SK-N-MC (cell line): ENCODE measurements at regions not wholly inside any gene's neighbourhood (a gene's known extent, or its start where the extent isn't known, plus 50 kb on each side); places are given as distances from the start of the nearest gene placed in this dataset.

Experiments
- DNase-seq: peaks from one replicate; pipeline ENCODE4 v3.0.0-alpha.2; 2011; ENCODE audit warnings: low read depth, low spot score
- H3K27ac ChIP-seq: fragments of 200-600 bp; sonication (generic); 2 replicates; pipeline ENCODE4 v1.5.1; 2016; ENCODE audit warnings: mixed run types
- H3K36me3 ChIP-seq: fragments of 200-600 bp; sonication (generic); 2 replicates; pipeline ENCODE4 v1.6.1; 2017; ENCODE audit warnings: antibody characterized with exemption, low read length, mixed read lengths; ENCODE audit not compliant: insufficient read depth
- H3K4me3 ChIP-seq: fragments of 200-600 bp; sonication (generic); 2 replicates; pipeline ENCODE4 v1.5.1; 2016
- H3K9ac ChIP-seq: fragments of 200-600 bp; sonication (generic); 2 replicates; pipeline ENCODE4 v1.8.0; 2017; ENCODE audit warnings: mixed run types, mixed read lengths; ENCODE audit not compliant: insufficient read length
- H3K9me3 ChIP-seq: fragments of 200-600 bp; sonication (generic); 2 replicates; pipeline ENCODE4 v1.6.1; 2017; ENCODE audit warnings: low read depth, mild to moderate bottlenecking, antibody characterized with exemption, low read length, moderate library complexity, mixed read lengths
- EZH2 ChIP-seq: fragments of 200-600 bp; sonication (generic); IDR thresholded peaks from one replicate; pipeline ENCODE4 v1.6.1; 2017; ENCODE audit warnings: antibody characterized with exemption
- FOXP2 ChIP-seq: optimal IDR thresholded peaks from 2 replicates; pipeline ENCODE3; 2011; ENCODE audit warnings: mild to moderate bottlenecking, moderate library complexity; ENCODE audit not compliant: insufficient read depth; ENCODE audit errors: extremely low read length, control extremely low read depth
- POLR2AphosphoS5 ChIP-seq: IDR thresholded peaks from 2 replicates; pipeline ENCODE4 v1.6.1; 2012; ENCODE audit warnings: mild to moderate bottlenecking, low read depth, low read length, borderline replicate concordance

GRCh38 chr9:24296124-24296523, 249.6 kb downstream of the IZUMO3 start:
- DNase-seq: no peak
- no peaks in the 10 kb centered on the region for H3K9me3 ChIP-seq
- no peaks in the 10 kb centered on the region for H3K36me3 ChIP-seq
- H3K9ac ChIP-seq: no peak overlapping the region
- TF ChIP-seq EZH2 (no peak), POLR2AphosphoS5 (no peak), FOXP2 (no peak)
- no peak overlapping the region for H3K27ac ChIP-seq
- H3K4me3 ChIP-seq: no peak overlapping the region

- Histone ChIP-seq H3K9me3 (no peaks in the 10 kb centered on the region), H3K27ac (no peak overlapping the region), H3K4me3 (no peak overlapping the region), H3K9ac (no peak overlapping the region), H3K36me3 (no peaks in the 10 kb centered on the region)
- TF ChIP-seq POLR2AphosphoS5: no peak
- TF ChIP-seq FOXP2: no peak
- TF ChIP-seq EZH2: no peak
- DNase-seq: no peak
These were observed 252.3 kb downstream of the IZUMO3 start for GRCh38 chr9:24293386-24293785.

GRCh38 chr9:24286761-24287160, 258.9 kb downstream of the IZUMO3 start:
- TF ChIP-seq FOXP2: no peak
- TF ChIP-seq POLR2AphosphoS5: no peak
- TF ChIP-seq EZH2: no peak
- no peak overlapping the region for H3K4me3 ChIP-seq
- H3K27ac ChIP-seq: no peak overlapping the region
- H3K36me3 ChIP-seq: no peaks in the 10 kb centered on the region
- H3K9ac ChIP-seq: no peak overlapping the region
- no peaks in the 10 kb centered on the region for H3K9me3 ChIP-seq
- no peak for DNase-seq

GRCh38 chr9:24258626-24259025, 287.1 kb downstream of the IZUMO3 start:
- Histone ChIP-seq H3K9me3 (no peaks in the 10 kb centered on the region), H3K36me3 (no peaks in the 10 kb centered on the region), H3K4me3 (no peak overlapping the region), H3K27ac (no peak overlapping the region), H3K9ac (no peak overlapping the region)
- no peak for DNase-seq
- TF ChIP-seq POLR2AphosphoS5 (no peak), EZH2 (no peak), FOXP2 (no peak)

GRCh38 chr9:24257726-24258125, 288.0 kb downstream of the IZUMO3 start:
- H3K36me3 ChIP-seq: no peaks in the 10 kb centered on the region
- no peak overlapping the region for H3K27ac ChIP-seq
- DNase-seq: no peak
- H3K9ac ChIP-seq: no peak overlapping the region
- TF ChIP-seq POLR2AphosphoS5 (no peak), EZH2 (no peak), FOXP2 (no peak)
- no peak overlapping the region for H3K4me3 ChIP-seq
- no peaks in the 10 kb centered on the region for H3K9me3 ChIP-seq

GRCh38 chr9:24245988-24246387, 299.7 kb downstream of the IZUMO3 start:
- Histone ChIP-seq H3K27ac (no peak overlapping the region), H3K4me3 (no peak overlapping the region), H3K36me3 (no peaks in the 10 kb centered on the region), H3K9me3 (no peaks in the 10 kb centered on the region), H3K9ac (no peak overlapping the region)
- TF ChIP-seq POLR2AphosphoS5: no peak
- no peak for TF ChIP-seq EZH2
- no peak for TF ChIP-seq FOXP2
- no peak for DNase-seq

GRCh38 chr9:24242576-24242975, 303.1 kb downstream of the IZUMO3 start:
- Histone ChIP-seq H3K9ac (no peak overlapping the region), H3K4me3 (no peak overlapping the region), H3K36me3 (no peaks in the 10 kb centered on the region), H3K9me3 (no peaks in the 10 kb centered on the region), H3K27ac (no peak overlapping the region)
- TF ChIP-seq POLR2AphosphoS5 (no peak), FOXP2 (no peak), EZH2 (no peak)
- no peak for DNase-seq

- Histone ChIP-seq H3K9me3 (no peaks in the 10 kb centered on the region), H3K4me3 (no peak overlapping the region), H3K36me3 (no peaks in the 10 kb centered on the region), H3K27ac (no peak overlapping the region), H3K9ac (no peak overlapping the region)
- no peak for DNase-seq
- TF ChIP-seq EZH2 (no peak), POLR2AphosphoS5 (no peak), FOXP2 (no peak)
These were observed 327.0 kb downstream of the IZUMO3 start for GRCh38 chr9:24218656-24219055.

GRCh38 chr9:24210641-24211040, 335.1 kb downstream of the IZUMO3 start:
- Histone ChIP-seq H3K27ac (no peak overlapping the region), H3K4me3 (no peak overlapping the region), H3K9ac (no peak overlapping the region), H3K9me3 (no peaks in the 10 kb centered on the region), H3K36me3 (no peaks in the 10 kb centered on the region)
- TF ChIP-seq FOXP2: no peak
- TF ChIP-seq EZH2: no peak
- TF ChIP-seq POLR2AphosphoS5: no peak
- no peak for DNase-seq
